ENCODE measurements at regions not wholly inside any gene's neighbourhood (a gene's known extent, or its start where the extent isn't known, plus 50 kb on each side); places are given as distances from the start of the nearest gene placed in this dataset.

GRCh38 chr21:15566703-15567102, 163.1 kb upstream of the USP25 start:
- ChIA-PET CTCF (interaction anchor here (2.5 kb wide), 1 partner anchor 25 kb away, joined by 7 read pairs; no protein-coding TSS in a partner anchor), POLR2A (no interaction called here)
- no peaks in the 10 kb centered on the region for H3K36me3 ChIP-seq (ENCODE audit: control insufficient read depth in 2 of 2, insufficient read depth in 1 of 2, low read length in 2 of 2)
- no peaks in the 10 kb centered on the region for H3K4me1 ChIP-seq (ENCODE audit: control insufficient read depth, insufficient read depth, low read length)
- H3K9me3 ChIP-seq (ENCODE audit: control insufficient read depth, insufficient read depth, low read depth, low read length): no peaks in the 10 kb centered on the region
- TF ChIP-seq, protein P1, sequence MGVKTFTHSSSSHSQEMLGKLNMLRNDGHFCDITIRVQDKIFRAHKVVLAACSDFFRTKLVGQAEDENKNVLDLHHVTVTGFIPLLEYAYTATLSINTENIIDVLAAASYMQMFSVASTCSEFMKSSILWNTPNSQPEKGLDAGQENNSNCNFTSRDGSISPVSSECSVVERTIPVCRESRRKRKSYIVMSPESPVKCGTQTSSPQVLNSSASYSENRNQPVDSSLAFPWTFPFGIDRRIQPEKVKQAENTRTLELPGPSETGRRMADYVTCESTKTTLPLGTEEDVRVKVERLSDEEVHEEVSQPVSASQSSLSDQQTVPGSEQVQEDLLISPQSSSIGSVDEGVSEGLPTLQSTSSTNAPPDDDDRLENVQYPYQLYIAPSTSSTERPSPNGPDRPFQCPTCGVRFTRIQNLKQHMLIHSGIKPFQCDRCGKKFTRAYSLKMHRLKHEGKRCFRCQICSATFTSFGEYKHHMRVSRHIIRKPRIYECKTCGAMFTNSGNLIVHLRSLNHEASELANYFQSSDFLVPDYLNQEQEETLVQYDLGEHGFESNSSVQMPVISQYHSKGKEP (tag by site-specific recombination; IDR thresholded peaks at IDR 0.05): no peak
- TF ChIP-seq KLF17 (tag by site-specific recombination; IDR thresholded peaks at IDR 0.05) (no peak), ZNF521 (tag by site-specific recombination; IDR thresholded peaks at IDR 0.05) (no peak), ZNF664 (tag by site-specific recombination; IDR thresholded peaks at IDR 0.05) (no peak), ZNF391 (tag by site-specific recombination; IDR thresholded peaks at IDR 0.05; ENCODE audit: borderline replicate concordance, low read depth) (no peak), ZNF514 (tag by site-specific recombination; IDR thresholded peaks at IDR 0.05) (no peak), ZNF530 (tag by site-specific recombination; IDR thresholded peaks at IDR 0.05; ENCODE audit: low read depth) (no peak), ZNF335 (tag by site-specific recombination; conservative IDR thresholded peaks at IDR 0.05) (no peak), AEBP2 (tag by site-specific recombination; IDR thresholded peaks at IDR 0.05; ENCODE audit: borderline replicate concordance) (no peak), ZNF518A (tag by site-specific recombination; conservative IDR thresholded peaks at IDR 0.05; ENCODE audit: low read depth) (no peak), ZNF324 (tag by site-specific recombination; IDR thresholded peaks at IDR 0.05) (no peak), ZNF785 (tag by site-specific recombination; IDR thresholded peaks at IDR 0.05) (no peak), ZBTB8A (tag by site-specific recombination; IDR thresholded peaks at IDR 0.05) (no peak), ZEB2 (tag by site-specific recombination; IDR thresholded peaks at IDR 0.05) (no peak), YY2 (tag by site-specific recombination; IDR thresholded peaks at IDR 0.05) (no peak), ZNF37A (tag by site-specific recombination; IDR thresholded peaks at IDR 0.05) (no peak), SP7 (tag by site-specific recombination; IDR thresholded peaks at IDR 0.05) (no peak)
- H3K27ac ChIP-seq (ENCODE audit: extremely low read depth, low read depth, low read length): no peak overlapping the region
- no peak overlapping the region for H3K4me3 ChIP-seq (ENCODE audit: low read depth, low read length)

GRCh38 chr21:15567191-15567590, 162.6 kb upstream of the USP25 start:
- no peaks in the 10 kb centered on the region for H3K36me3 ChIP-seq (ENCODE audit: control insufficient read depth in 2 of 2, insufficient read depth in 1 of 2, low read length in 2 of 2)
- no peaks in the 10 kb centered on the region for H3K4me1 ChIP-seq (ENCODE audit: control insufficient read depth, insufficient read depth, low read length)
- POLR2A ChIA-PET: no interaction called here
- H3K27ac ChIP-seq (ENCODE audit: extremely low read depth, low read depth, low read length): no peak overlapping the region
- CTCF ChIA-PET: interaction anchor here (1.6 to 2.5 kb wide), 2 partner anchors 14 to 25 kb away, joined by 6 to 7 read pairs; no protein-coding TSS in a partner anchor
- H3K9me3 ChIP-seq (ENCODE audit: control insufficient read depth, insufficient read depth, low read depth, low read length): no peaks in the 10 kb centered on the region
- no peak overlapping the region for H3K4me3 ChIP-seq (ENCODE audit: low read depth, low read length)
- TF ChIP-seq ZBTB17 (tag by site-specific recombination; IDR thresholded peaks at IDR 0.05): no peak
- no peak for TF ChIP-seq ZNF148 (tag by site-specific recombination; IDR thresholded peaks at IDR 0.05; ENCODE audit: borderline replicate concordance)
- no peak for TF ChIP-seq ZNF768 (tag by site-specific recombination; IDR thresholded peaks at IDR 0.05)
- TF ChIP-seq ZNF423 (tag by site-specific recombination; IDR thresholded peaks at IDR 0.05): no peak
- no peak for TF ChIP-seq ZNF544 (tag by site-specific recombination; IDR thresholded peaks at IDR 0.05)
- no peak for TF ChIP-seq ZNF2 (tag by site-specific recombination; IDR thresholded peaks at IDR 0.05)
- no peak for TF ChIP-seq ZNF175 (tag by site-specific recombination; IDR thresholded peaks at IDR 0.05)
- no peak for TF ChIP-seq ZNF707 (tag by site-specific recombination; IDR thresholded peaks at IDR 0.05)
- no peak for TF ChIP-seq ZNF391 (tag by site-specific recombination; IDR thresholded peaks at IDR 0.05; ENCODE audit: borderline replicate concordance, low read depth)

Measured in HEK293 (cell line).